SIG-M5 treated with dmso at 0.1 percent for 504 hours (cell line): ENCODE measurements at regions not wholly inside any gene's neighbourhood (a gene's known extent, or its start where the extent isn't known, plus 50 kb on each side); places are given as distances from the start of the nearest gene placed in this dataset.

Experiments used
- DNase-seq: peaks from one replicate; lab custom pipeline; 2025; ENCODE audit not compliant: unreplicated experiment; lab: John Stamatoyannopoulos, UW

DNA sequence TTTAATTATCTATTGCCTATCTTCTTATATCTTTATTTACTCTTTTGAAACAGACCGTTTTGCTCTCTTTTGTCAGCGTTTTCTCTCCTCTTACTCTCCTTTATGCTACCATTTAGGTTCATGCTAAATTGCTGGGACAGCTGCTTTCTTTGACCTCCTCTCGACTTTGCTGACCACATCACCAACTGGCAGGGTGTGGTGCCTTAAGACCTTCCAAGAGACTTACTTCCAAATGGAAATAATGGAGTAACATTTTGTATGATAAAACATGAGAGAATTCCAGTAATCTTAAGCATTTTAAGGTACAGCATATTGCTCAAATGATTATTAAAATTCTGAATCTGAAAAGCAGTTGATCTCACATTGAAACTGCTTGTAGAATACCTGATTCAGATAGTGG, 71.5 kb upstream of the MEF2C start:
- no peak for DNase-seq

DNA sequence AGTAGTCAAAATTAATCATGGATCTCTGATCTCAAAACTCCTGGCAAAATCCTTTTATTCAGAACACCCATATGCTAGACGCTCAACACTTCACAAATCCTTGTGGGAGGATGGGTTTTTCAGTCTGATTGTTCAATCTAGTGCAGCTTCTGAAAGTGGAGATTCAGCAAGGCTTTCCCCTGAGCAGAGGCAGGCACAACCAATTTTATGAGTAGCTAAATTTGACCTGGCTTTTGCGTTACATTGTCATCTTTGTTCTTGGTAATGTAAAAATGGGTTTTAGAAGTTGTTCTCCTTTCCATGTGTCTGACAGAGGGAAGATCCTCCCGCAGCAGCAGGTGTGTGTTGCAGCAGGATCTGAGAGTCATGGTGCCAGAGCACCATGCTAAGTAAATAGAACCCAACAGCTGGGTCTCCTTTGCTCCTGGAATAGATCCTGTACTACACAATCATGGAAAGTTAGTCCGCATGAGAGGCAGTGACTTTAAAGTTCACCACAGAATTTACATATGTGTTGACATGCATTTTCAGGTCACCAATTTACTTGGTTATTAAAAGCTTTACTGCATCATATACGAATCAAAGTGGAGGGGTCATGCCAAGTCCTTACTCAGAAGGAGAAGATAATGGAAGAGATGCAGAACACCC, 70.1 kb upstream of the MEF2C start:
- DNase-seq = no peak

GRCh38 chr5:88952344-88952743, 69.4 kb upstream of the MEF2C start:
- no peak for DNase-seq

GRCh38 chr5:88951457-88951856, 68.5 kb upstream of the MEF2C start:
- no peak for DNase-seq

- no peak for DNase-seq
These were observed 66.0 kb upstream of the MEF2C start for GRCh38 chr5:88948746-88949600.

DNA sequence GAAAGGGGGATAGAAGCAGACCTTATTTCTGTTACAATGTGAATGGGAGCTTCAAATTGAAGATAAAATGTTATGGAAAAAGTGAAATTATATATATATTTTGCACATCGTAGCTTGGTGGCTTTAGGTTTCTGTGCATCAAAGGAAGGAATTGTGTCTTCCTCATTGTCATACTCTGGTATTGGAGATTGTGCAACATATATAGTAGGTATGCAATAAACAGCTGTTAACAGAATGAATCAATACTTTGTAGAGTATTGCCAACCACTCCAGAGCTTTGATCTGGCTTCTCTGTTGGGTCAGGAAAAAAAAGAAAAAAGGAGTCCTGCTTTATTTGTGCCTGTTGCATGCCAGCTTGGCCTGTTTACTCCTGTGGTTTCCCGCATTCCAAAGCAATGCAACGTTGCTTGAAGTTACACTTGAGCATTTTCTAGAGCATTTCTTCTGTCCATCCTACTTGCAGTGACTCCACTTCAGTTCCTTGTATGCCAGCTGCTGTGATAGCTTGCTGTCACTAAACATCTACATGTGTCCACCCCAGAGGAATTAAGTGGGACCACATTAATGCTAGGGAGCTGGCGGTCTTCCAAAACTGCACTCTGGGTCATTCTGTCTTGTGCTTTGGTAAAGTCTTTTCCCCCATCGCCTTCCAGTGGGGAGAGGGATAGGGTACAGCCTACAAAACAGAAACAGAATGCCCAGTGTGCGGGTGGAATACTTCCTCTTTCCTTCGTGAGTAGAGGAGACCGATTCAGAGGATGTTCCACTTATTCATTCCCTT, 62.0 kb upstream of the MEF2C start:
- no peak for DNase-seq

DNA sequence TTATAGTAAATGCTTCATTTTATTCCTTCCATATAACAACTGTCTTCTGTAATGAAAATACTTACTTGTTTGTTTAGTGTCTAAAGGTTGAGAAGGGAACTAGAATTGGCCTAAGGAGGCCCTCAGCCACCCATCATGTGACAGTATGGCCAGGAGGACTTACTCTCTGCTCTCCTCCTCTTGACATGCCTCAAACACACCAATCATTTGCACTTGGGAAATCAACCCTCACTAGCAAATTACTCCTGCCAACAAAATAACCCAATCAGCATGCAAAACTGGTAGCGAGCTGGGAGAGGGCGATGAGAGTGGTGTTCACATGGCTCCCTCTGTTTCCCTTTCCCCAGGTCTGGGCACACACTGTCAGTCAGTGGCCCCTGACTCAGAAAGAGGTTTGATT, 58.6 kb upstream of the MEF2C start:
- DNase-seq = no peak

DNA sequence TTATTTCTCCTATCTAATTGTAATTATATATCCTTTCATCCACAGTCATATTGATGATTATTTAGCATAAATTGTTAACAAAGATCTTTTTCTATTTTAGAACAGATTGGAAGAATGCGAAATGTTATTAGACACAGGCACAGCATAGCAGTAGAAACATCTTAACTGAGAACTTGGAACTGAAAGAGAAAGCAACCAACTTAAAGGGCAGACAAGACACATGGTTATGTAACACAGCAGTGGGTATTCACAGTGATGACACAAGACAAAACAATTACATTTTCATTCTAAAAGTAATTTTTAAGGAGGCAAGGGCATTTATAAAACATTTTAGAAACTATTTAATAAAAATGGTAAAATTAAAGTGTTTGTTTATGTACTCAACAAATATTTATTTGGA, 57.7 kb upstream of the MEF2C start:
- no peak for DNase-seq

DNA sequence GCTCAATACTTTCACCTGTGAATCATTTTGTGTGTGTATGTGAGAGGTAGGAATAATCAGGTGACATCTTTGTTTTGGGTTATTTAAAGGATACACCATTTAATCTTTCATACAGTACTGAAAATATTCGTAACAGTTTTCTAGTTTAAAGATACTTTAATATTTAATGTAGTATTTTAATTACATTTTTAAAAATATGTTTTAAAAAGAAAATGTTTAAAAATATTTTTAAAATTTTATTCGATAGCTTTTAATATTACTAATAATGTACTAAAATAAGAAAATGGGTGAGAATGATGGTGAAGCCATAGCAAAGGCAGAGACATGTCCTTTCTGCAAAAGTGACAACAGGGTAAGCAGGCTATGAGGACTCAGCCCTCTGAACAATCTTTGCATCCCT, 56.3 kb upstream of the MEF2C start:
- DNase-seq = no peak

- no peak for DNase-seq
These were observed 55.5 kb upstream of the MEF2C start for GRCh38 chr5:88938488-88938887.

GRCh38 chr5:88937406-88937805, 54.4 kb upstream of the MEF2C start:
- no peak for DNase-seq

GRCh38 chr5:88934439-88934838, 51.5 kb upstream of the MEF2C start:
- no peak for DNase-seq
